Umbilical cord (tissue), 1 donor: ENCODE measurements at regions not wholly inside any gene's neighbourhood (a gene's known extent, or its start where the extent isn't known, plus 50 kb on each side); places are given as distances from the start of the nearest gene placed in this dataset.
"Not testable (repeated sequence)": the region's sequence is repeated elsewhere in the genome, so short reads cannot be mapped to it uniquely, and the experiment has no call there.

ENCODE experiments used
- DNase-seq: peaks from one replicate; pipeline ENCODE4 v3.0.0-alpha.2; 2015; ENCODE audit warnings: low spot score

DNA sequence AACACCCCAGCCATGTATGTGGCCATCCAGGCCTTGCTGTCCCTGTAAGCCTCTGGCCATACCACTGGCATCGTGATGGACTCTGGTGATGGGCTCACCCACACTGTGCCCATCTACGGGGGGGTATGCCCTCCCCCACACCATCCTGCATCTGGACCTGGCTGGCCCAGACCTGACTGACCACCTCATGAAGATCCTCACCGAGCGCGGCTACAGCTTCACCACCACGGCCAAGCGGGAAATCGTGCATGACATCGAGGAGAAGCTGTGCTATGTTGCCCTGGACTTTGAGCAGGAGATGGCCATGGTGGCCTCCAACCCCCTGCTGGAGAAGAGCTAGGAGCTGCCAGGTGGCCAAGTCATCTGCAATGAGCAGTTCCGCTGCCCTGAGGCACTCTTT is 80.4 kb upstream of the ZCCHC2 start:
- no peak for DNase-seq

DNA sequence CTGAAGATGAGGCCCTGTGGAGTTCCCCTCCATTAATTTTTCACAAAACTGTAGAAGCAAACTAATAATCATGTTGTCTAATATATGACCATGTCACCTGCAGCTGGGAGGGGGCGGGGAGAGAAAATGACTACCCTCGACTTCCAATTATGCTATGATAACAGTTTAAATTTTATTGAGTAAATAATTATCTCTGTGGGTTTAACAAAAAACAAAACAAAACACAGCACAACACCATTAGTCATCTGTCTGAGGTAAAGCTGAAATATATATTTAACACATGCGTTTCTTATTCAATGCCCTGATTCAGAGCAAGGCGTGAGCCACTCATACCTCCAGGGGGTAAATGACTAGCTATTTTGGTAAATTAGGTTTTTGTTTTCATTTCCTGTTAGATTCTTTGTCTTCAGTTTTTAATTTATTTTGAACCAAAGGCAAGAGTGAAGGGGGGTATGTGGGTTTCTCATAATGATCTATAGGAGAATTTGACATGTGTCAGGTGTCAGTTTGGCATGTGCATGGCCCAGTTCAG is 77.4 kb upstream of the ZCCHC2 start:
- no peak for DNase-seq

DNA sequence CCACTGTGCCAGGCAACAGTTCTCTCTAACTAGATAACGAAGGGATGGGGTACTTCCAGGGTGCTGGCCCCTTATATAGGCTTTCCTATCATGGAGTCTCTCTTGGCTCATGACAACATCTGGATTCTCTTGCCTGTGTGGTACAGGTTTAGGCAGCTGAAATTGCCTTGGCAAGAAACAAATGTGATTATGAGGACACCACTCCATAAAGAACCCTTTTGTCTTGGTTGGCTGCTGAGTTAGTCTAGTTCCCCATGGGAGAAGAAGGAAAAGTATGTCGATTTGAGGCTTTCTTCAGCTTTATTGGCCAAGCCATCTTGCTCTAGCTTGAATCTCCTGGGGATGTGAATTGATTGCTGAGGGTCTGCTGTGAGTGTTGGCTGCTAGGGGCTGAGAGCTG is 76.3 kb upstream of the ZCCHC2 start:
- DNase-seq: no peak

DNA sequence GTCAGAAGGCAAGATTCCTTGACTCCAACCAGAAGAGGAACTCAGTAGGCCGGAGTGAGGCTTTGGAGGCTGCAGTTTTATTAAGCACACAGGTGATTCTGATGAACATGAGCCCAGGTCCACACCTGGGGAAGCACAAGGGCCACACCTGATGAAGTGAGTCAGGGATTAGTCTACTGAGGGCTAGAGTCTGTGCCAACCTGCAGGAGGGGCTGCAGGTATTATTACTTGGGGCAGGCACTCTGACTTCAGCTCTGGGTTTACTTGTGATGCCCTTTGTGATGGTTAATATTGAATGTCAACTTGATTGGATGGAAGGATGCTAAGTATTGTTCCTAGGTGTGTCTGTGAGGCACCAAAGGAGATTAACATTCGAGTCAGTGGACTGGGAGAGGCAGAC is 75.2 kb upstream of the ZCCHC2 start:
- no peak for DNase-seq

DNA sequence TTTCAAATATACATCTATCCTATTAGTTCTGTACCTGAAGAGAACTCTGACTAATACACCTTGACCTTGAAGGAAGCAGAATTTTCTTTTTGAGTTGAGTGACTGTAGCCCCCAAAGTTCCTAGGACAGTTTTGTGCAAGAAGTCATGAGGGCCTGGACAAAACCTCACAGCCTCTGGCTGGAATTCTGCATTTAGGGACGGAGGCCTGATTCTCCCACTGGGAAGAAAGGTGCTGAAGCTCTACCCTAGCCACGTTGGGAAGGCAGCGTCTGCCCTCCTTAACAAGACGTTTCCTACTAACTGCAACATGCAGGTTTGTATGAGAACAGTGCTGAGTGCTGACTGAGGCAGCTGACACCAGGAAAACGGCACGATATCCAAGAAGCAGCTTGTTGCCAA is 74.4 kb upstream of the ZCCHC2 start:
- no peak for DNase-seq

DNA sequence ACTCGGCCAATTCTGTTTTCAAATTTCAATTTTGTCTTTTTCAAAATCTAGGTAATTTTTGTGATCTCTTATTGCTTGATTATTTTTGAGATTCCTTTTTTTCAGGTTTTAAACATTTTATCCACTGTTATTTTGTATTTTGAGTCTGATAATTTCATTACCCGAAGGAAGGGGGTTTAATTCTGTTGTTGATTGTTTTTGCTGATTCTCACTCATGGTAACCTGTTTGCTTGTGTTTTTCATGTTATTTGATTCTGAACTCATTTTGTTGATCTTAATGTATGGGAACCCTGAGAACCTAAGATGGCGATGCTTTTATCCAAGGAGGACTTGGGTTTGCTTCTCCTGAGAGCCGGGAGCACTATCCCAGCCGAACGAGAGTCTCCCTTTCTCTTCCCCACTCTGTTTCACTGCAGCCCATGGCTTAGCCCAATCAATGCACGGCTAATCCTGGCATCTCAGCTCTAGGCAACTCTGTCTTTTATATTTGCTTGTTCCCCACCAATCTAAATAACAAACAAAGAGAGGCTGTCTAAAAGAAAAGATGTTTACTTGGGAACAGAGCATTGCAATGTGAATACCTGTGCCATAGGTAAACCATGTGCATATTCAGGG is 73.2 kb upstream of the ZCCHC2 start:
- DNase-seq: no peak

DNA sequence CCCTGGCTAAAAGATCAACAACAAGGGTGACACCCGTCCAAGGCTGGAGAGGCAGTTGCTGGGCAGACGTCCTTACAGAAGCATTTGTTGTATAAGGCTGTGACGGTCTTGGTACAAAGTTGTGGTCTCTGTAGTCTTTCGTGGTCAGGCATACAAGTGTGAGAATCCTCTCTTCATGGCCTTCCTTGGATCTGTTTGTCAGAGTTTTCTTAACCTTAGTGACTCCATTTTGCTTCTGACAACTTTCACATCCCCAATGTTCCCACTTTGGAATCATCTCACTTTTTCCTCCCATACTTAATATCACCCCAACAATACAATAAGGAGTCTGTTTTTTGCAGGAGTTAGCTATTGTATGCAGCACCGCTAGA is 72.7 kb upstream of the ZCCHC2 start:
- DNase-seq: no peak

DNA sequence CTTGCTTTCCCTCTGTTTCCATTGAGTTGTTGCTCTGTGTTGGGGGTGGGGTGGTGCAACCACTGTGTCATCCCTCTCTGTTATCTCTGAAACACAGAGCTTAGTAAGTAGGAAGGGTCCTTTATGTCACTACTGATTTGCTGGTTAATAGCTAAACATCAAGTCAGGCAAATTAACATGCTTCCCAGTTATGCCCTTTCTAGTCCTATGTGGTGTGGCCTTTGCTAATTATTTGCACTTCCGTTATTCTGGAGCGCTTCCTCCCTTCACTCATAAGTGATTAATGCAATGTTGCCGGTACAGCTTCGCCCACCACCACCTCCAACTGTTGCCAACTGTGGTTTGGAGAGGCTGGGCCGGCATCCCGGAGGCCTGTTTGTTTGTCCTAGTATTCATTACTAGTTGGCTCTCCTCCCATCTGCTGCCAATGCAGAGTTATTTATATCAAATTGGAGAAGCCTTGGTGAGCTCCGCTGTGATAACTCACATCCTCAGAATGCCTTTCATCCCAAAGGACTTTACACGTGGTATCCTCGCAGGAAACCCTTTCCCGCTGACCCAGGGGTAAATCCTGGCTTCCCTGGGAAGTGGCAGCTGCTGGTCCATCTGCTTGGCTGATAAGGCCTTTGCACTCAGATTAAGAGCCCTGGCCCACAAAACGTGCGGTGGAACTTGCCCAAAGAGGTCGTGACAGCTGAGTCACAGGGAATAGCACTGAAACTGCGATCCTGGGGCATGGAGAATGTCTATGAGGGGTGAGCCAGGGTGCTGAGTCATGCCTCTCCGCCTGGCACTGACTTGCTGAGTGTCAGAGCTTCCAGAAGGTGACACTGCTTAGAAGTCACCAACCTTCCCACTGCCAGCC is 72.0 kb upstream of the ZCCHC2 start:
- DNase-seq: peak; percentile 35

DNA sequence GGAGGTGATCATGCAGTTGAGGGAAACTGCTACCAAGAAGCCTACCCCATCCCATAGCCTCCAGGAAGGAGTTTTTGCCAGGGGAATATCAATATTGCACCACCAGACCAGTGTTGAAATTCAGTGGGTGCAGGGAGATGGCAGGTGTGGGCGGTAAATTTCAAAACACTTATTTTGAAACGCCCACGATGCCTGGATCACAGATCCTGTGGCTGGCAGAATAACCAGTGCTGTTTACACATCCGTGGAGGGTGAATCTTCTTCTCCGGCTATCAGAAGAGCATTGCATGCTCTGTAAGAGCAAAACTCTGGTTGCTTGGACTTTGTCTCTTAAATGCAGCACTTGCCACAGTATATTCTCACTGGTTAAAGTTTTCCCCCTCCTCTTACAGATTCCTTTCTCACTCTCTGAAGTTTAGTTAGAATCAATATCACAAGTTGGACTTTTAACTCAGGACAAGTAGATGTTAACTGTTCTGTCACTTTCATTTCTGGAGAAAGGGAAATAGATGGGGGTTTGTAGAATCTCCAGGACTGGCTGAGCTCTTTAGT is 70.5 kb upstream of the ZCCHC2 start:
- no peak for DNase-seq

DNA sequence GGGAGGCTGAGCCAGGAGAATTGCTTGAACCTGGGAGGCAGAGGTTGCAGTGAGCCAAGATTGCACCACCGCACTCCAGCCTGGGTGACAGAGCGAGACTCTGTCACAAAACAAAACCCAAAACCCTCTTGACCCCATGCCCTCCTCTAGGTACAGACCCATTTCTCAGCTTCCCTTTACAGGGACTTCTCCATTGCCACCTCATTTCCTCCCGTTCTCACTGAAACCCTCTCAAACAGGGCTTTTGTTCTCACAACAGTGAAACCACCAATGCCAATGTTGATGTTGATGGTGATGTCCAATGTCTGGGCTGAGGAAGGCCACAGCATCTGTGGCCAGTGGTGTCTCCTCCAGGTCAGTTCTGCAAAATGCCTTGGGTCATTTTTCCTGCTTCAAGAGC is 69.0 kb upstream of the ZCCHC2 start:
- DNase-seq: no peak

DNA sequence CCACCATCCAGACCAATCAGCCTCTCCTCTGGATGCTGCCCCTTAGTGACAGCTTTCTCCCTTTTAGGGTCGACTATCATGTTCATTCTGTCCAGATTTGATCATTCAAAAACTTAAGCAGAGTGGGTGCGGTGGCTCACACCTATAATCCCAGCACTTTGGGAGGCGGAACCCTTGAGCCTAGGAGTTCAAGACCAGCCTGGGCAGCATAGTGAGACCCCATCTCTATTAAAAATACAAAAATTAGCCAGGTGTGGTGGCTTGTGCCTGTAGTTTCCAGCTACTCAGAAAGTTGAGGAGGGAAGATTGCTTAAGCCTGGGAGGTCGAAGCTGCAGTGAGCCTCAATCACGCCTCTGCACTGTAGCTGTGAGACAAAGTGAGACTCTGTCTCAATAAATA is 68.3 kb upstream of the ZCCHC2 start:
- DNase-seq: no peak

DNA sequence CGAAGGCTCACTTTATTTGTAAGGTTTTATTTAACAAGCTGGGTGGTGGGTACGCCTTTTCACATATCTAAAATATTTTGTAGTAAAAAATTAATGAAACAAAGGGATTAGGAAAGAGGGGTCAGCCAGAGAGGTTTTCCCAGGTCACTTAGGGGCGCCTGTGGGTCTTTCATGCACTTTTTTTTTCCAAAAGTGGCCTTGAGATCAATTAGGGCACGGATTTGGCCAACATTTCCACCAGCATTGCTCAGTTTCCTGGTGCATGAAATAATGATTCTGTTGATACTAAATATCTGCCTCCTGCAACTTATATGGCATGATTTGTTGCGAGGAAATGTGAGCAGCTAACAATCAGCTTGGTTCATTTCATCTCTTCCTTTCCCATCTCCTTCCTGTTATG is 67.6 kb upstream of the ZCCHC2 start:
- no peak for DNase-seq

DNA sequence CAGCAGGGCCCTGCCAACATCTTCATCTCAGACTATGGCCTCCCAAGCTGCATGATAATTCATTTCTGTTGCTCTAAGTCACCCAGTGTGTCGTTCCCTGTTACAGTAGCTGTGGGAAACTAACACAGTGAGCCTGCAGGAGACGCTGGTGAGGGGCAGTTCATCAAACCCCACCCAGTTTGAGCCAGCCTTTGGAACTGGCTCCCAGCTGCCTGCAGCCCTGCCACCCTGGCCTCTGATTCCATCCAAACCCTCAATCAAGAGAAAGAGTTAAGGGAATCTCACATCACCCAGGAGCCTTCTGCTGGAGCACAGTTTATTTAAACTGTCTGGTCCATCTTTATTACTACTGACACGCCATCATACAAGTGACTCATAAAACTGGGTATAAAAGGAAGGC is 64.9 kb upstream of the ZCCHC2 start:
- no peak for DNase-seq

DNA sequence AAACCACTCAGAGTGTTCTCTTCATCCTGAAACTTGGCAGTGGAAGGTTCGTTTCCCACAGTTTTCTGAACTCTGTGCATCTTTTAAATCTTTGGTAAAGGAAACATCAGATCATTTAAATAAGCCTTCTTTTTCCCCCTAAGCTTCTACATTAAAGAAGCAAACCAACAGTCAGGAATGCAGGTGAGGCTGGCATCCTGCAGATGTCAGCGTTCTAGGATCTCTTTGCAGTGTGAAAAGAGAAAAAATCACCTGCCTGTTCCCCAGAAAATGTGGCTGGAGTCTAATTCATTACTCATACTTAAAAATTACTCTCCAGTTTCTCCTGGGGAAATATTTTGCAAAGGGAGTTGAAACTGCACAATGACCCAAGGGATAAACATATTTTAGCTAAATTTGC is 64.5 kb upstream of the ZCCHC2 start:
- no peak for DNase-seq

DNA sequence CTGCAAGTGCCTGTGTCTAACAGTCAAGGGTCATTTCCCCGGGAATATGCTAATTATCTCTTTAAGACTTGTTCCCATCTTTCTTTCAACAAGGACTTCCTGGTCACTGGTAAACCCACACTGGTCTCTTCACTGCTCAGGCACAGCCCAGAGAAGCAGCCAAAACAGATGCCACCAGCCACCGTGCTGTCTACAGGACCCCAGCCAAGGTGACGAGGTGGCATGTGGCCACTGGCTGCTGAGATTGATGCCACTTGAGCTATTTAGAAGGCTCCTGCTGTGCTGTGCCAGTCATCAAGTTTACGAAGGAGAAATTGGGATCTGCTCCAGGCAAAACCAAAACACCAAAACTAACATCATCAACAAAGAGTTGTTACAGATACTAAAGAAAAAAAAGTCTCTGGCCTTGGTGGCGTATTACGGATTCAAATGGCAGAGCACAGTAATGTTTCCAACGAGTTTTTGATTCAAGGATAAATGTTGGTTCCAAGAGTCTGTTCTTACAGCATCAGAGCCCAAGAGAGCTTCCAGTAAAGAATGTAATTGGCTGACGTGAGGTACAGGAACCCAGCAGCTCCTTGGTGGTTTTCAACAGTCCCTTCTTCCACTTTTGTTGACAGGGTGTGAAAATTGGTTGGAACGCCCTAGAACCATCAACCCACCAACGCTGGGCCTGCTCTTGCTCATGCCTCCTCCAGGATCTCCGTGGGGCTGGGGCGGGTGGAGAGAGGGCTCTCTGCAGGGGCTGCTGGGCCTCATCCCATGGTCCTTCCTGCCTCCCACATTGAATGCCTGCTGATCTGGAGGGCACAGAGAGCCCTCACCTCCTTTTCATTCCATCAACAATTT is 63.7 kb upstream of the ZCCHC2 start:
- DNase-seq: no peak

DNA sequence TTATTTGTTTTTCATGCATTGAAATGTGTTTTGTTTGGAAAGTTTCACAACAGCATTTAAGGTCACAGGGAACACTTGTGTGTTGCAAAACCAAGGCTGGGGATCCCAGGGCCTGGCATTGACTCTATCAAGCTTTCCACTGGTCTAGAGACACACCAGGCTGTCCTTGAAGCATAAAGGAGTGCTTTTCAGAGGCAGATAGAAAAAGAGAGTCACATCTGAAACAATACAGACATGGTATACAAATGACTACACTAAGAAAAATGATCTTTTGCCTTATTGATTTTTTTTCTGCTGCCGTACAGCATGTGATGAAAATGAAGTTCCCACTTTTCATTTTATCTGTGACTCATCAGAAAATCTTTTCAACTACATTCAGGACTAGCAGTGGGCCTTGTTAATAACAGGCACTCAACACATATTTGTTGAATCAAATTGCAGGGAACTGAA is 61.9 kb upstream of the ZCCHC2 start:
- DNase-seq: no peak

DNA sequence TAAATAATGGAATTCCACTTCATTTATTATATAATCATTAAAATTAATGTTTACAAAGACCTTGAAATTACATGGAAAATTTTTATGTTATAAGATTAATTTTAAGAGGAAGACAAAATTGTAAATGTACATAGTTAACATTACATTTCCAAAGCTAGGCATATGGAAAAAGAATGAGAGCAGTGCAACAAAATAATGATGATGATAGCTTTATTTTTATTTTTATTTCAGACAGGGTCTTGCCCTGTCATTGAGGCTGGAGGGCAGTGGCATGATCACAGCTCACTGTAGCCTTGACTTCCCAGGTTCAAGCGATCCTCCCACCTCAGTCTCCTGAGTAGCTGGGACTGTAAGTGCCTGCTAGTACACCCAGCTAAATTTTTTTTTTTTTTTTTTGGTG is 61.2 kb upstream of the ZCCHC2 start:
- no peak for DNase-seq

DNA sequence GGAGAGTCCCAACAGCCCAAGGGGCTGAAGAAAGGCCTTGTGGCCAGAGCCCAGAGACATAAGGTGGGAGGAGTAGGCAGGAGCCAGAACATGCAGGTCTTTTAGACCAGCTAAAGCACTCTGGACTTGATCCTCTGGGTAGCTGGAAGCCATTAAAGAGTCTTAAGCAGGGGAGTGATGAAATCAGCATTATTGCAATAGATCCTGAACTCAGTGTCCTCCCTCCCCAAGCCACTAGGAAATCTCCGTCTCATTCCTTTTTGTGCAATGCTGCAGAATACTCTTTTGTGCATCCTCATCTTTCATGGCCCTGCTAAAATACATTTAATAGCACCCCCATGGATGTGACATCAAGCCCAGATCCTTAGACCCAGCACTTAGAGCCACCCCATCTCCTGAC is 58.6 kb upstream of the ZCCHC2 start:
- no peak for DNase-seq

DNA sequence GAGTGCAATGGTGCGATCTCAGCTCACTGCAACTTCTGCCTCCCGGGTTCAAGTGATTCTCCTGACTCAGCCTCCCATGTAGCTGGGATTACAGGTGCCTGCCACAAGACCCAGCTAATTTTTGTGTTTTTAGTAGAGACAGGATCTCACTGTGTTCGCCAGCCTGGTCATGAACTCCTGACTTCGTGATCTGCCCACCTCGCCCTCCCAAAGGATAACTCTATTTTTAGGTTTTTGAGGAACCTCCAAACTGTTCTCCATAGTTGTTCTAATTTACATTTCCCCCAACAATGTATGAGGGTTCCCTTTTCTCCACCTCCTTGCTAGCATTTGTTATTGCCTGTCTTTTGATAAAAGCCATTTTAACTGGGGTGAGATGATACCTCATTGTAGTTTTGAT is 53.7 kb upstream of the ZCCHC2 start:
- not testable (repeated sequence) for DNase-seq
